IMR-90 (cell line): ENCODE measurements at regions not wholly inside any gene's neighbourhood (a gene's known extent, or its start where the extent isn't known, plus 50 kb on each side); places are given as distances from the start of the nearest gene placed in this dataset.

ENCODE experiments used
- ATAC-seq: fragments of 200-7000 bp; cut with Tn5 transposase; 2 replicates; pipeline ENCODE4 v1.9.1; 2020; ENCODE audit warnings: low read depth, mild to moderate bottlenecking, moderate library complexity
- BruUV-seq: library from RNA; stranded (reverse); fragments of 400-500 nt; replicated peaks from 2 replicates; lab custom pipeline; 2021; lab: Mats Ljungman, UMichigan
- CTCF ChIA-PET: fragments of 300-600 bp; formaldehyde crosslinking; extraction: SDS; loops from one replicate; lab custom pipeline; 2021; ENCODE audit warnings: antibody characterized with exemption; lab: Yijun Ruan, JAX
- POLR2A ChIA-PET: fragments of 300-600 bp; sonication (Branson Sonifier 250); formaldehyde crosslinking; loops from one replicate; lab custom pipeline; 2022; ENCODE audit warnings: antibody characterized with exemption; ENCODE audit not compliant: unreplicated experiment; lab: Charles Lee
- DNase-seq: peaks from one replicate; pipeline ENCODE4 v3.0.0; 2013
- H2AFZ ChIP-seq: replicated peaks from 2 replicates; pipeline ENCODE3; 2013; ENCODE audit warnings: low read length, mild to moderate bottlenecking; ENCODE audit not compliant: poor library complexity
- H2AK5ac ChIP-seq: 2 replicates; pipeline ENCODE4 v1.6.1; 2013; ENCODE audit warnings: low read depth, low read length, inconsistent platforms
- H2AK9ac ChIP-seq: replicated peaks from 2 replicates; pipeline ENCODE3; 2013; ENCODE audit warnings: mild to moderate bottlenecking, low read depth, low read length, moderate library complexity; ENCODE audit not compliant: poor library complexity
- H2BK120ac ChIP-seq: 2 replicates; pipeline ENCODE4 v1.6.1; 2013; ENCODE audit warnings: low read depth, low read length, inconsistent platforms
- H2BK15ac ChIP-seq: 3 replicates; pipeline ENCODE4 v1.6.1; 2013; ENCODE audit warnings: low read depth, low read length, inconsistent platforms
- H2BK20ac ChIP-seq: 2 replicates; pipeline ENCODE4 v1.6.1; 2013; ENCODE audit warnings: low read depth, mild to moderate bottlenecking, inconsistent platforms, low read length, moderate library complexity
- H2BK5ac ChIP-seq: 2 replicates; pipeline ENCODE4 v1.6.1; 2013; ENCODE audit warnings: mild to moderate bottlenecking, low read depth, low read length, inconsistent platforms; ENCODE audit not compliant: poor library complexity, severe bottlenecking
- H3K14ac ChIP-seq: replicated peaks from 2 replicates; pipeline ENCODE4 v1.6.1; 2013; ENCODE audit warnings: low read depth, low read length, inconsistent platforms
- H3K18ac ChIP-seq: 2 replicates; pipeline ENCODE4 v1.6.1; 2013; ENCODE audit warnings: low read depth, low read length, control low read depth
- H3K23ac ChIP-seq: 2 replicates; pipeline ENCODE4 v1.6.1; 2013; ENCODE audit warnings: low read depth, low read length, inconsistent platforms
- H3K27ac ChIP-seq: 2 replicates; pipeline ENCODE4 v1.5.1; 2013; ENCODE audit warnings: mild to moderate bottlenecking, control low read depth, low read length; ENCODE audit not compliant: insufficient read depth
- H3K27me3 ChIP-seq: 2 replicates; pipeline ENCODE4 v1.6.1; 2013; ENCODE audit warnings: low read length; ENCODE audit not compliant: control insufficient read depth, insufficient read depth
- H3K36me3 ChIP-seq: 2 replicates; pipeline ENCODE4 v1.6.1; 2013; ENCODE audit warnings: low read length, mixed read lengths; ENCODE audit not compliant: control insufficient read depth, insufficient read depth
- H3K4ac ChIP-seq: 2 replicates; pipeline ENCODE4 v1.6.1; 2013; ENCODE audit warnings: low read depth, low read length, inconsistent platforms
- H3K4me1 ChIP-seq: 2 replicates; pipeline ENCODE4 v1.6.1; 2013; ENCODE audit warnings: low read length, mixed read lengths; ENCODE audit not compliant: control insufficient read depth, insufficient read depth
- H3K4me2 ChIP-seq: 2 replicates; pipeline ENCODE4 v1.6.1; 2013; ENCODE audit warnings: low read depth, mild to moderate bottlenecking, control low read depth, low read length, moderate library complexity
- H3K4me3 ChIP-seq: 2 replicates; pipeline ENCODE4 v1.5.1; 2013; ENCODE audit warnings: low read depth, mild to moderate bottlenecking, control low read depth, low read length, moderate library complexity; ENCODE audit not compliant: insufficient read depth
- H3K56ac ChIP-seq: 2 replicates; pipeline ENCODE4 v1.6.1; 2013; ENCODE audit warnings: low read length, inconsistent platforms; ENCODE audit not compliant: insufficient read depth; ENCODE audit errors: extremely low read depth
- H3K79me1 ChIP-seq, 2 experiments: 2 replicates each; pipeline ENCODE4 v1.6.1; 2013; ENCODE audit warnings: low read length in 2 of 2, inconsistent platforms in 1 of 2, low read depth in 1 of 2
- H3K9ac ChIP-seq: 2 replicates; pipeline ENCODE4 v1.6.1; 2013; ENCODE audit warnings: low read depth, low read length, control low read depth
- H3K9me1 ChIP-seq: 2 replicates; pipeline ENCODE4 v1.6.1; 2013; ENCODE audit warnings: low read length, inconsistent platforms; ENCODE audit not compliant: insufficient read depth
- H3K9me3 ChIP-seq: 2 replicates; pipeline ENCODE4 v1.6.1; 2013; ENCODE audit warnings: low read length; ENCODE audit not compliant: control insufficient read depth, insufficient read depth
- H4K20me1 ChIP-seq: 2 replicates; pipeline ENCODE4 v1.6.1; 2013; ENCODE audit warnings: low read length, inconsistent platforms; ENCODE audit not compliant: insufficient read depth
- H4K5ac ChIP-seq: 2 replicates; pipeline ENCODE4 v1.6.1; 2013; ENCODE audit warnings: mild to moderate bottlenecking, low read depth, low read length, control low read depth
- H4K8ac ChIP-seq, 2 experiments: 2 replicates each; pipeline ENCODE4 v1.6.1; 2013; ENCODE audit warnings: low read depth in 2 of 2, low read length in 2 of 2, control low read depth in 1 of 2, inconsistent platforms in 1 of 2
- H4K91ac ChIP-seq: 2 replicates; pipeline ENCODE4 v1.6.1; 2013; ENCODE audit warnings: low read depth, low read length, inconsistent platforms; ENCODE audit not compliant: insufficient read depth
- BHLHE40 ChIP-seq: fragments of 150-350 bp; IDR thresholded peaks from 2 replicates; pipeline ENCODE4 v1.6.1; 2016; ENCODE audit warnings: mild to moderate bottlenecking, low read depth, low read length
- CEBPB ChIP-seq: IDR thresholded peaks from 2 replicates; pipeline ENCODE4 v1.6.1; 2012; ENCODE audit warnings: low read depth, low read length, improper control_type of control experiment
- CHD1 ChIP-seq: IDR thresholded peaks from 2 replicates; pipeline ENCODE4 v1.6.1; 2012; ENCODE audit warnings: low read depth, low read length, improper control_type of control experiment
- CTCF ChIP-seq: conservative IDR thresholded peaks from 2 replicates; pipeline ENCODE4 v1.5.1; 2012; ENCODE audit warnings: mild to moderate bottlenecking, low read depth, low read length, improper control_type of control experiment
- MAFK ChIP-seq: IDR thresholded peaks from 2 replicates; pipeline ENCODE4 v1.6.1; 2012; ENCODE audit warnings: low read depth, low read length, improper control_type of control experiment
- MAZ ChIP-seq: IDR thresholded peaks from 2 replicates; pipeline ENCODE4 v1.6.1; 2012; ENCODE audit warnings: low read depth, mild to moderate bottlenecking, low read length, improper control_type of control experiment, moderate library complexity, borderline replicate concordance
- NFE2L2 ChIP-seq: fragments of 150-350 bp; IDR thresholded peaks from 2 replicates; pipeline ENCODE4 v1.6.1; 2016; ENCODE audit warnings: low read depth, mild to moderate bottlenecking, low read length
- POLR2A ChIP-seq: IDR thresholded peaks from 2 replicates; pipeline ENCODE4 v1.6.1; 2012; ENCODE audit warnings: mild to moderate bottlenecking, low read depth, low read length
- RAD21 ChIP-seq: IDR thresholded peaks from 2 replicates; pipeline ENCODE4 v1.6.1; 2012; ENCODE audit warnings: low read length, improper control_type of control experiment
- RCOR1 ChIP-seq: IDR thresholded peaks from 2 replicates; pipeline ENCODE4 v1.6.1; 2012; ENCODE audit warnings: mild to moderate bottlenecking, low read length, improper control_type of control experiment; ENCODE audit not compliant: insufficient replicate concordance
- RFX5 ChIP-seq: IDR thresholded peaks from 2 replicates; pipeline ENCODE4 v1.8.0; 2012; ENCODE audit warnings: low read depth, mild to moderate bottlenecking, low read length, moderate library complexity
- SMC3 ChIP-seq: fragments of 150-350 bp; IDR thresholded peaks from 2 replicates; pipeline ENCODE4 v1.6.1; 2016; ENCODE audit warnings: low read depth, mild to moderate bottlenecking, antibody characterized with exemption, low read length, moderate library complexity
- WGBS, 2 experiments: methylation state at CpG; one replicate each; pipeline versions ENCODE4 v1.1.5 to v1.1.7; 2013; ENCODE audit warnings: missing lambda C conversion rate in 2 of 2; ENCODE audit not compliant: insufficient read length in 1 of 2; ENCODE audit errors: extremely low coverage in 2 of 2; 5-methylcytosine and 5-hydroxymethylcytosine counted together
- dilution Hi-C: fragments of 300-500 bp; cut with HindIII; formaldehyde crosslinking; loops from one replicate; pipeline ENCODE4 v1.14.3; 2018; ENCODE audit warnings: low sequenced_read_pairs; ENCODE audit not compliant: unreplicated experiment
- in situ Hi-C: fragments of 300-500 bp; cut with MboI; formaldehyde crosslinking; loops from 3 replicates; pipeline ENCODE4 v1.14.3; 2019; ENCODE audit warnings: low sequenced_read_pairs, inconsistent platforms, mixed read lengths
- intact Hi-C: fragments of 100-400 bp; cut with micrococcal nuclease; formaldehyde crosslinking; loops from 2 replicates; pipeline ENCODE4 v1.10.0; 2022

DNA sequence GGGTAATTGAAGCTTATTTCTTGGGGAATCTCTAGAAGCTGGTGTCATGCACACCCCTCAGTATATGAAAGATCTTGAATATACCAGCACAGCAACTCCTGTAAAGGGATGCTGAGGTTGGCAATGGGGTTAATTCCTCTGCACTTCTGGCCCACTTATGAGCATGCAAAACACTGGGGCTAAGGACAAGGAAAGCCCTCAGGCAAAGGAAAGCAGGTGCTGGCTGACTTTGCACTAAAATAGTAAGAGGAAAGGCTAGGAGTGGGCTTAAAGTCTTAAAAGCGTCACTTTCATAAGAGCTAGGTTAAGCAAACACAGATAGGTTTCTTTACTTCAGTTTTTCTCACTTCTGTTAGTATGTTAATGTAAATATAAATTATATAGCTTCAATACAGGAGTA is 572.6 kb upstream of the LUZP2 start:
- H3K4me3 ChIP-seq: no peak overlapping the region
- H2AFZ ChIP-seq: no peak overlapping the region
- no peaks in the 10 kb centered on the region for H3K4me1 ChIP-seq
- no peak overlapping the region for H2BK20ac ChIP-seq
- no peak overlapping the region for H3K9ac ChIP-seq
- H2BK120ac ChIP-seq: no peak overlapping the region
- no peaks in the 10 kb centered on the region for H3K79me1 ChIP-seq
- intact Hi-C loops: no loop called here
- no CpG with 5 or more reads among the region's 1 CpG for WGBS, 2 experiments
- H4K20me1 ChIP-seq: no peaks in the 10 kb centered on the region
- no peak overlapping the region for H3K23ac ChIP-seq
- H3K36me3 ChIP-seq: no peaks in the 10 kb centered on the region
- no peak overlapping the region for H4K8ac ChIP-seq
- no peak overlapping the region for H3K18ac ChIP-seq
- no peak overlapping the region for H3K4me2 ChIP-seq
- no peak overlapping the region for H3K27ac ChIP-seq
- no peak overlapping the region for H4K91ac ChIP-seq
- in situ Hi-C loops: no loop called here
- TF ChIP-seq CEBPB: no peak
- no peak for TF ChIP-seq CHD1
- no peak for TF ChIP-seq SMC3
- no peak for TF ChIP-seq MAZ
- no peak for TF ChIP-seq RCOR1
- no peak for TF ChIP-seq RFX5
- no peak for TF ChIP-seq BHLHE40
- no peak for TF ChIP-seq CTCF
- no peak for TF ChIP-seq MAFK
- TF ChIP-seq POLR2A: no peak
- TF ChIP-seq RAD21: no peak
- no peak for TF ChIP-seq NFE2L2
- H2BK5ac ChIP-seq: no peak overlapping the region
- no TSS peak for BruUV-seq
- dilution Hi-C loops: no loop called here
- CTCF ChIA-PET: no interaction called here
- no peak overlapping the region for H3K14ac ChIP-seq
- H3K9me1 ChIP-seq: no peaks in the 10 kb centered on the region
- no peaks in the 10 kb centered on the region for H3K27me3 ChIP-seq
- POLR2A ChIA-PET: no interaction called here
- H2BK15ac ChIP-seq: no peak overlapping the region
- ATAC-seq (no peak), DNase-seq (no peak)
- no peak overlapping the region for H3K4ac ChIP-seq
- no peak overlapping the region for H3K56ac ChIP-seq
- no peak overlapping the region for H4K5ac ChIP-seq
- no peak overlapping the region for H2AK5ac ChIP-seq
- H2AK9ac ChIP-seq: no peak overlapping the region
- H3K9me3 ChIP-seq: no peaks in the 10 kb centered on the region; the same call in 1 of the 2 replicates
